Fibroblast of skin of back (primary cell): ENCODE measurements at regions not wholly inside any gene's neighbourhood (a gene's known extent, or its start where the extent isn't known, plus 50 kb on each side); places are given as distances from the start of the nearest gene placed in this dataset.

Experiments
- DNase-seq: peaks from one replicate; pipeline ENCODE4 v3.0.0-alpha.2; 2013

GRCh38 chr16:5709889-5710288, 612.3 kb upstream of the EEF2KMT start:
- peak; percentile 1 for DNase-seq

- no peak for DNase-seq
Observed at GRCh38 chr16:5706211-5706610, 608.6 kb upstream of the EEF2KMT start.

GRCh38 chr16:5704271-5704670, 606.7 kb upstream of the EEF2KMT start:
- DNase-seq: no peak

GRCh38 chr16:5693426-5693825, 595.8 kb upstream of the EEF2KMT start:
- no peak for DNase-seq

GRCh38 chr16:5681966-5682365, 584.4 kb upstream of the EEF2KMT start:
- no peak for DNase-seq

GRCh38 chr16:5678371-5678770, 580.8 kb upstream of the EEF2KMT start:
- no peak for DNase-seq

- no peak for DNase-seq
Observed at GRCh38 chr16:5671421-5671820, 573.8 kb upstream of the EEF2KMT start.

GRCh38 chr16:5670198-5670597, 572.6 kb upstream of the EEF2KMT start:
- DNase-seq: no peak

- no peak for DNase-seq
Observed at GRCh38 chr16:5668553-5668952, 571.0 kb upstream of the EEF2KMT start.

GRCh38 chr16:5665834-5666233, 568.2 kb upstream of the EEF2KMT start:
- no peak for DNase-seq

GRCh38 chr16:5653789-5654188, 556.2 kb upstream of the EEF2KMT start:
- no peak for DNase-seq

GRCh38 chr16:5653041-5653440, 555.4 kb upstream of the EEF2KMT start:
- DNase-seq: no peak

- no peak for DNase-seq
Observed at GRCh38 chr16:5649762-5650743, 552.5 kb upstream of the EEF2KMT start.

GRCh38 chr16:5647051-5647450, 549.5 kb upstream of the EEF2KMT start:
- no peak for DNase-seq

GRCh38 chr16:5643855-5644531, 546.4 kb upstream of the EEF2KMT start:
- no peak for DNase-seq

- no peak for DNase-seq
Observed at GRCh38 chr16:5642436-5642835, 544.8 kb upstream of the EEF2KMT start.

GRCh38 chr16:5642011-5642410, 544.4 kb upstream of the EEF2KMT start:
- no peak for DNase-seq

- no peak for DNase-seq
Observed at GRCh38 chr16:5640883-5641282, 543.3 kb upstream of the EEF2KMT start.

GRCh38 chr16:5639531-5639930, 541.9 kb upstream of the EEF2KMT start:
- DNase-seq: no peak

- no peak for DNase-seq
Observed at GRCh38 chr16:5635331-5635730, 537.7 kb upstream of the EEF2KMT start.

GRCh38 chr16:5634666-5635180, 537.1 kb upstream of the EEF2KMT start:
- no peak for DNase-seq

- peak; percentile 18 for DNase-seq
Observed at GRCh38 chr16:5633845-5634440, 536.3 kb upstream of the EEF2KMT start.

- no peak for DNase-seq
Observed at GRCh38 chr16:5622234-5622884, 524.8 kb upstream of the EEF2KMT start.
